SK-N-SH treated with all-trans-retinoic acid at 6 μM for 48 hours (cell line): ENCODE measurements at regions not wholly inside any gene's neighbourhood (a gene's known extent, or its start where the extent isn't known, plus 50 kb on each side); places are given as distances from the start of the nearest gene placed in this dataset.

Experiments
- CREB5 ChIP-seq: fragments of 250-450 bp; sonication (Bioruptor Pico); IDR thresholded peaks from 2 replicates; pipeline ENCODE4 v1.5.1; 2020; ENCODE audit warnings: low read depth, mild to moderate bottlenecking, moderate library complexity
- ZNF565 ChIP-seq: fragments of 450-650 bp; formaldehyde crosslinking; conservative IDR thresholded peaks from 2 replicates; pipeline ENCODE4 v1.5.0; 2020; ENCODE audit warnings: low read depth, mild to moderate bottlenecking, moderate library complexity
- TF ChIP-seq, protein P1 (sequence below): fragments of 250-450 bp; sonication (Bioruptor Pico); IDR thresholded peaks from 2 replicates; pipeline ENCODE4 v1.8.0; 2021; ENCODE audit warnings: low read depth, mild to moderate bottlenecking, moderate library complexity, borderline replicate concordance
- TF ChIP-seq, protein P2 (sequence below): fragments of 250-450 bp; sonication (Bioruptor Pico); IDR thresholded peaks from 2 replicates; pipeline ENCODE4 v1.5.0; 2020; ENCODE audit warnings: mild to moderate bottlenecking, moderate library complexity

- TF ChIP-seq, protein P1, sequence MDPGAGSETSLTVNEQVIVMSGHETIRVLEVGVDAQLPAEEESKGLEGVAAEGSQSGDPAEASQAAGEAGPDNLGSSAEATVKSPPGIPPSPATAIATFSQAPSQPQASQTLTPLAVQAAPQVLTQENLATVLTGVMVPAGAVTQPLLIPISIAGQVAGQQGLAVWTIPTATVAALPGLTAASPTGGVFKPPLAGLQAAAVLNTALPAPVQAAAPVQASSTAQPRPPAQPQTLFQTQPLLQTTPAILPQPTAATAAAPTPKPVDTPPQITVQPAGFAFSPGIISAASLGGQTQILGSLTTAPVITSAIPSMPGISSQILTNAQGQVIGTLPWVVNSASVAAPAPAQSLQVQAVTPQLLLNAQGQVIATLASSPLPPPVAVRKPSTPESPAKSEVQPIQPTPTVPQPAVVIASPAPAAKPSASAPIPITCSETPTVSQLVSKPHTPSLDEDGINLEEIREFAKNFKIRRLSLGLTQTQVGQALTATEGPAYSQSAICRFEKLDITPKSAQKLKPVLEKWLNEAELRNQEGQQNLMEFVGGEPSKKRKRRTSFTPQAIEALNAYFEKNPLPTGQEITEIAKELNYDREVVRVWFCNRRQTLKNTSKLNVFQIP: no peak
- no peak for TF ChIP-seq ZNF565 (CRISPR knock-in tag)
- no peak for TF ChIP-seq CREB5 (CRISPR knock-in tag)
- TF ChIP-seq, protein P2, sequence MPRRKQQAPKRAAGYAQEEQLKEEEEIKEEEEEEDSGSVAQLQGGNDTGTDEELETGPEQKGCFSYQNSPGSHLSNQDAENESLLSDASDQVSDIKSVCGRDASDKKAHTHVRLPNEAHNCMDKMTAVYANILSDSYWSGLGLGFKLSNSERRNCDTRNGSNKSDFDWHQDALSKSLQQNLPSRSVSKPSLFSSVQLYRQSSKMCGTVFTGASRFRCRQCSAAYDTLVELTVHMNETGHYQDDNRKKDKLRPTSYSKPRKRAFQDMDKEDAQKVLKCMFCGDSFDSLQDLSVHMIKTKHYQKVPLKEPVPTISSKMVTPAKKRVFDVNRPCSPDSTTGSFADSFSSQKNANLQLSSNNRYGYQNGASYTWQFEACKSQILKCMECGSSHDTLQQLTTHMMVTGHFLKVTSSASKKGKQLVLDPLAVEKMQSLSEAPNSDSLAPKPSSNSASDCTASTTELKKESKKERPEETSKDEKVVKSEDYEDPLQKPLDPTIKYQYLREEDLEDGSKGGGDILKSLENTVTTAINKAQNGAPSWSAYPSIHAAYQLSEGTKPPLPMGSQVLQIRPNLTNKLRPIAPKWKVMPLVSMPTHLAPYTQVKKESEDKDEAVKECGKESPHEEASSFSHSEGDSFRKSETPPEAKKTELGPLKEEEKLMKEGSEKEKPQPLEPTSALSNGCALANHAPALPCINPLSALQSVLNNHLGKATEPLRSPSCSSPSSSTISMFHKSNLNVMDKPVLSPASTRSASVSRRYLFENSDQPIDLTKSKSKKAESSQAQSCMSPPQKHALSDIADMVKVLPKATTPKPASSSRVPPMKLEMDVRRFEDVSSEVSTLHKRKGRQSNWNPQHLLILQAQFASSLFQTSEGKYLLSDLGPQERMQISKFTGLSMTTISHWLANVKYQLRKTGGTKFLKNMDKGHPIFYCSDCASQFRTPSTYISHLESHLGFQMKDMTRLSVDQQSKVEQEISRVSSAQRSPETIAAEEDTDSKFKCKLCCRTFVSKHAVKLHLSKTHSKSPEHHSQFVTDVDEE (CRISPR knock-in tag): no peak
Observed at GRCh38 chr6:18055714-18056382, 66.6 kb downstream of the NHLRC1 start.
